ENCODE measurements at regions not wholly inside any gene's neighbourhood (a gene's known extent, or its start where the extent isn't known, plus 50 kb on each side); places are given as distances from the start of the nearest gene placed in this dataset.

DNA sequence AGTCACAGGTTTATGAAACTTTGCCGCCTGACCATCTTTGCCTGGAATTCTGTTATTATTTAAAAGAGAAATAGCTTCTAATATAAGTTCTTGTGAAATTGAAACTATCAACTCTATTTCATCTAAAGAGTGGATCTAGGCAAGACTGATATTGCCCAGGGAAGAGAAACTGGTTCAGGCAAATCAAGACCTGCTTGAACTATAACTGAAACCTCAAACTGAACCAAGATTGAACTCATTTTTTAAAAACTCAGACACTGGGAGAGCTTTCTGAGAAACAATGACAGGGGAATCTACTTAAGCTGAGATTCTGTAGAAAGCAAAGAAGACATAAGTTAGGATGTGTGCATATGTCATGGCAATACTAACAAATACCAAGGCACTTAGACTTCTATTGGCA lies 815.8 kb downstream of the BRINP1 start:
- no peak for TF ChIP-seq POU2F2 (IDR thresholded peaks at IDR 0.05; ENCODE audit: low read depth, low read length)
- no peak for TF ChIP-seq POLR2AphosphoS5 (IDR thresholded peaks at IDR 0.05; ENCODE audit: low read depth, low read length)
- TF ChIP-seq SPI1 (IDR thresholded peaks at IDR 0.05; ENCODE audit: low read depth, low read length): no peak
- no peak for TF ChIP-seq PAX5 (IDR thresholded peaks at IDR 0.05; ENCODE audit: insufficient read depth, low read length, severe bottlenecking)
- no peak for TF ChIP-seq POLR2A (IDR thresholded peaks at IDR 0.05; ENCODE audit: low read depth, low read length)
- no peak for TF ChIP-seq TAF1 (IDR thresholded peaks at IDR 0.05; ENCODE audit: low read depth, low read length)
- DNase-seq (ENCODE audit: insufficient read length, low spot score) (no peak), FAIRE-seq (no peak)

DNA sequence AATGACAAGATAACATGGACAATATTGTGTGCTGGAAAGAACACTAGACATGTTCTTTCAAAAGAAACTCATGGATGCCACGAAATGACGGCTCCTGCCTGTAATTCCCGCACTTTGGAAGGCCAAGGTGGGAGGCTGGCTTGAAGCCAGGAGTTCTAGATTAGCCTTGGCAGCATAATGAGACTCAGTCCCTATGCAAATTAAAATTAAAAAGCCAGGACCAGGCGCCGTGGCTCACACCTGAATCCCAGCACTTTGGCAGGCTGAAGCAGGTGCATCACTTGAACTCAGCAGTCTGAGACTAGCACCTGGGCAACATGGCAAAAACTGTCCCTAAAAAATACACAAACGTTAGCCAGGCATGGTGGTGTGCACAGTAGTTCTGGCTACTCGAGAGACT lies 814.2 kb downstream of the BRINP1 start:
- no peak for FAIRE-seq

DNA sequence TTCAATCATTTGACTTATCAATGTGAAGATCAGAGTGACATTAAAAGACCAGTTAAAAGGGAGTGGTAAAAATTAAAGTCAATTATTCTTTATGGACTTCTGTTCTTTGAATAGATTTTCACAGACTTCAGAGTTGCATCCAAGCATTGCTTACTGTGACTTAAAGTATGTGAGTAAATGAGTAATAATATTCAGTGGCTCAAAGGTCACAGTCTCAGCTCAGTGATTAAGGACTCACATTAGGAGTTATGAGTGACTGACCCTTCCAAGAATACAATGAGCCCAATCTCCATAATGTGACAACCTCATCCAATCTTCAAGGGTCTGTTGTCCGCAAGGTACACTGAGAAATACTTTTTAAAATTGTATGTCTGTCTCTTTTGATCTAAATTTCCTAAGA lies 811.2 kb downstream of the BRINP1 start:
- FAIRE-seq (no peak), DNase-seq (ENCODE audit: insufficient read length, low spot score) (no peak)
- no peak for TF ChIP-seq SPI1 (IDR thresholded peaks at IDR 0.05; ENCODE audit: low read depth, low read length)

More for the DNA sequence above, 814.2 kb downstream of the BRINP1 start:
- DNase-seq (ENCODE audit: insufficient read length, low spot score): no peak
- TF ChIP-seq TAF1 (IDR thresholded peaks at IDR 0.05; ENCODE audit: low read depth, low read length) (no peak), POLR2AphosphoS5 (IDR thresholded peaks at IDR 0.05; ENCODE audit: low read depth, low read length) (no peak), POLR2A (IDR thresholded peaks at IDR 0.05; ENCODE audit: low read depth, low read length) (no peak), PAX5 (IDR thresholded peaks at IDR 0.05; ENCODE audit: insufficient read depth, low read length, severe bottlenecking) (no peak), POU2F2 (IDR thresholded peaks at IDR 0.05; ENCODE audit: low read depth, low read length) (no peak)

DNA sequence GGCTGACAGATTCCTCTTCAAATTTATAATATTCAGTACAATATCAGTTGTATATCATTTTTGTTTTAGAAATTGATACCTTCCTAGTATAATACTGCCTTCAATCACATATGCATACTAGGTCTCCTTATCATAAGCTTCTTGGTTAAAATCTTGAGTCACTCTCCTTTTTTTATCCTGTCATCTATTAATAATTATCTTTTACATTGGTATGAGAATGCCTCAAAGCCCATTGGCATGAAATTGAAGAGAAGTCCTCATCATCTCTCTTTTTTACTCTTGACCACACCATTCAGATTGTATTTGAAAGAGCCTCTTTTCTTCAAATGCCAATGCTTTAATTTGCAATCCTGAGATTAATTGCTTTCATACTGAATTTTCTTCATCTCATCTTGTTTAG lies 810.3 kb downstream of the BRINP1 start:
- DNase-seq (ENCODE audit: insufficient read length, low spot score): no peak
- no peak for FAIRE-seq
- TF ChIP-seq POLR2AphosphoS5 (IDR thresholded peaks at IDR 0.05; ENCODE audit: low read depth, low read length) (no peak), SPI1 (IDR thresholded peaks at IDR 0.05; ENCODE audit: low read depth, low read length) (no peak), PAX5 (IDR thresholded peaks at IDR 0.05; ENCODE audit: insufficient read depth, low read length, severe bottlenecking) (no peak), POU2F2 (IDR thresholded peaks at IDR 0.05; ENCODE audit: low read depth, low read length) (no peak), TAF1 (IDR thresholded peaks at IDR 0.05; ENCODE audit: low read depth, low read length) (no peak), POLR2A (IDR thresholded peaks at IDR 0.05; ENCODE audit: low read depth, low read length) (no peak)

DNA sequence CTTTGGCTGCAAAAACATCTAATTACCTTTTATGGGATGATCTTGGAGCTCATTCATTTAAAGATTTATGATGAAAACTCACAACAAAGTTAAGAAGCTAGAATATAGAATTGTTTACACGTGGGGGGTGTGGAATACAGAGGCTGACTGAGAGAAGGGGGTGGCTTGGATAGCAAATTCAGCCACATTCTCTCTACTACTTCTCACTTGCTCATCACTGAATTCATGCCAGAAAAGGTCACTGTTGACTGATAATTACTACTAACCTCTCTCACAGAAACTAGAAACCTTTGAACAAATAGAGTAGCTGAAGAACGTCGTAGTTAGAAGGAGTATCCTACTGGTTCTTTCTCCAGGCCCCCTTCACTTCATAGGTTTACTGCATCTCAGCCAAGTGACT lies 808.2 kb downstream of the BRINP1 start:
- FAIRE-seq (no peak), DNase-seq (ENCODE audit: insufficient read length, low spot score) (no peak)
- no peak for TF ChIP-seq TAF1 (IDR thresholded peaks at IDR 0.05; ENCODE audit: low read depth, low read length)
- TF ChIP-seq PAX5 (IDR thresholded peaks at IDR 0.05; ENCODE audit: insufficient read depth, low read length, severe bottlenecking): no peak
- no peak for TF ChIP-seq POLR2AphosphoS5 (IDR thresholded peaks at IDR 0.05; ENCODE audit: low read depth, low read length)
- TF ChIP-seq POU2F2 (IDR thresholded peaks at IDR 0.05; ENCODE audit: low read depth, low read length): no peak
- TF ChIP-seq POLR2A (IDR thresholded peaks at IDR 0.05; ENCODE audit: low read depth, low read length): no peak
- TF ChIP-seq SPI1 (IDR thresholded peaks at IDR 0.05; ENCODE audit: low read depth, low read length): no peak

DNA sequence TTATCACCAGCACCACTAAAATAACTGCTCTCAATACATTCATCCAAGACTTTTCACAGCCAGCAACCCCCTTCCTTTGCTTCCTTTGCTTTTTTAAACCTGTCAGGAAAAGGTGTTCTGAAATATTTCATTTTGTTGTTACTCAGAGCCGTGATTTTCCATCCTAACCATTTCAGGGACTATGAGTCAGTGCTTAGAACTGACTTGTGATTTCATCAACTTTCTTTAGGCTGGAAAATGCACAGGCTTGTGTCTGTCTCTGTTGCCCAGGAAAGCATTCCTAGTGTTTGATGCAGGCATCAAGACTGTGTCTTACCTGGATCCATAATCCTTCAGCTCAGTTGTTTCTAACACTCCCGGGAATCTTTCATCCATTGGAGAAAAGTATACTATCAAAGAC lies 805.6 kb downstream of the BRINP1 start:
- no peak for DNase-seq (ENCODE audit: insufficient read length, low spot score)
- TF ChIP-seq TAF1 (IDR thresholded peaks at IDR 0.05; ENCODE audit: low read depth, low read length) (no peak), POU2F2 (IDR thresholded peaks at IDR 0.05; ENCODE audit: low read depth, low read length) (no peak), POLR2AphosphoS5 (IDR thresholded peaks at IDR 0.05; ENCODE audit: low read depth, low read length) (no peak), SPI1 (IDR thresholded peaks at IDR 0.05; ENCODE audit: low read depth, low read length) (no peak), PAX5 (IDR thresholded peaks at IDR 0.05; ENCODE audit: insufficient read depth, low read length, severe bottlenecking) (no peak), POLR2A (IDR thresholded peaks at IDR 0.05; ENCODE audit: low read depth, low read length) (no peak)
- no peak for FAIRE-seq

DNA sequence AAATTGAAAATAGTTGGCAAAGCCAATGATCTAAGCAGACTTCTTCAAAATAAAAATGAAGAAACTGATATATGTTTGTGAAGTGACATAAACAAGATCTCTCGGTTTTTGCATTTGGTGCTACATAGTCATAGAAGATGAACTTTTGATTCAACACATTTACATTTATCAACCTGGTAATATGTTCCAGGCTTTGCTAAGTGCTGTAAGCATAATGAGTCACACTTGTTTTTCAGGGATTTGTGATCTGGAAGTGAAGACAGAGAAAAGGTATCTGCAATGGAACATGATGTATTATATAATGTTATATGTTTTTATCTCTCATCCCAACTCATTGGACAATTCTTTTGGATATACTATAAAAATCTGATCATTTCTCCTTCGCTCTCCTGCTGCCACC lies 801.4 kb downstream of the BRINP1 start:
- FAIRE-seq (no peak), DNase-seq (ENCODE audit: insufficient read length, low spot score) (no peak)
- TF ChIP-seq PAX5 (IDR thresholded peaks at IDR 0.05; ENCODE audit: insufficient read depth, low read length, severe bottlenecking) (no peak), SPI1 (IDR thresholded peaks at IDR 0.05; ENCODE audit: low read depth, low read length) (no peak), POLR2AphosphoS5 (IDR thresholded peaks at IDR 0.05; ENCODE audit: low read depth, low read length) (no peak), POU2F2 (IDR thresholded peaks at IDR 0.05; ENCODE audit: low read depth, low read length) (no peak), TAF1 (IDR thresholded peaks at IDR 0.05; ENCODE audit: low read depth, low read length) (no peak), POLR2A (IDR thresholded peaks at IDR 0.05; ENCODE audit: low read depth, low read length) (no peak)

DNA sequence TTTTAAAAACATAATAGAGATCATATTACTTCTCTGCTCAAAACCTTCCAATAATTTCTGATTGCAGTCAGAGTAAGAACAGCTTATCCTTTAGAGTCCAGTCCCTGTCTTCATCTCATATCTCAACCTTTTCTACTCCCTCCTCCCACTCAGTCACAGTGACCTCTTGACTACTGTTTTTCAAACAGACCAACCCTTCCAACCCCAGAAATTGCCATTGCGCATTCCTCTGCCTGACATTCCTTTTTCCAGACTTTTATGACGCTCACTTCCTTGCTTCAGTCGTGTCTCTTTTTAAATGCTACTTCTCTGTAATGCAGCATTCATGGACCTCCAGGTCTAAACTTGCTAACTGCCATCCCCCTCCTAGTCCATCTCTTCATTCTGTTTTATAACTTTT lies 800.5 kb downstream of the BRINP1 start:
- TF ChIP-seq POLR2AphosphoS5 (IDR thresholded peaks at IDR 0.05; ENCODE audit: low read depth, low read length) (no peak), SPI1 (IDR thresholded peaks at IDR 0.05; ENCODE audit: low read depth, low read length) (no peak), POLR2A (IDR thresholded peaks at IDR 0.05; ENCODE audit: low read depth, low read length) (no peak)
- DNase-seq (ENCODE audit: insufficient read length, low spot score) (no peak), FAIRE-seq (no peak)

DNA sequence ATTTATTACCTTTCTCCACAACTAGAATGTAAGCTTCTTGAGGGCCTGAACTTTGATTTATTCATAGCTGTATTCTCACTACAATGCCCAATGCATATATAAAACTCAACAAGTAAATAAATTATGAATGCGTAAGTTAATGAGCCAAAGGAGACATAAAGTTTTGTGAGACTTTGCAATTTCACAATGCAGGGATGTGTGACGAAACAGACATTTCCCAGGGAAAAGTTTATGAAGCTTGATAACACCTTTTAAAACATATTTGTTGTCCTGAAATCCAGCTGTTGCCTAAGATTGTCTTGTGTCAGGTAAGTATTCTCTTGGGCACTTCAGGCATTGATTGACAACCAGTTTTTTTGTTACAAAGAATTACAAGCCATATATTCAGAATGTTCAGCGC lies 800.1 kb downstream of the BRINP1 start:
- TF ChIP-seq PAX5 (IDR thresholded peaks at IDR 0.05; ENCODE audit: insufficient read depth, low read length, severe bottlenecking) (no peak), POU2F2 (IDR thresholded peaks at IDR 0.05; ENCODE audit: low read depth, low read length) (no peak), POLR2AphosphoS5 (IDR thresholded peaks at IDR 0.05; ENCODE audit: low read depth, low read length) (no peak), TAF1 (IDR thresholded peaks at IDR 0.05; ENCODE audit: low read depth, low read length) (no peak), POLR2A (IDR thresholded peaks at IDR 0.05; ENCODE audit: low read depth, low read length) (no peak), SPI1 (IDR thresholded peaks at IDR 0.05; ENCODE audit: low read depth, low read length) (no peak)
- FAIRE-seq (no peak), DNase-seq (ENCODE audit: insufficient read length, low spot score) (no peak)

DNA sequence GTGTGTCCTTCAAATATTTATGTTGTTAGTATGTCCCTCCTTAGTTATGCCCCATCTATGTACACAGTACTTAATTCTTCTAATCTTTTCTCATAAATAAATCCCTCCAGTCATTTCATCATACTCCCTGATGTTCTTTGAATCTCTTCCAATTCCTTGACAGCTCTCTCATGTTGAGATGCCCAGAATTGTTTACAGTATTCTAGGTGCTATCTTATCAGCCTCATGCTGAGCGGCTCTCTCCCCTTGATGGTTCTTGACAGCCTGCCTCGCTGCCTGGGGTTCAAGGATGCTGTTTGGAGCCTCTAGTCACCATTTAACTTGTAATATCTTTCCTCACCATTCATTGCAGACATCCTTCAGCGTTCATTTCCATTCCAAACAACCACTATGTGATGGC lies 799.2 kb downstream of the BRINP1 start:
- FAIRE-seq (no peak), DNase-seq (ENCODE audit: insufficient read length, low spot score) (no peak)
- TF ChIP-seq TAF1 (IDR thresholded peaks at IDR 0.05; ENCODE audit: low read depth, low read length) (no peak), POLR2A (IDR thresholded peaks at IDR 0.05; ENCODE audit: low read depth, low read length) (no peak), POU2F2 (IDR thresholded peaks at IDR 0.05; ENCODE audit: low read depth, low read length) (no peak), POLR2AphosphoS5 (IDR thresholded peaks at IDR 0.05; ENCODE audit: low read depth, low read length) (no peak), SPI1 (IDR thresholded peaks at IDR 0.05; ENCODE audit: low read depth, low read length) (no peak), PAX5 (IDR thresholded peaks at IDR 0.05; ENCODE audit: insufficient read depth, low read length, severe bottlenecking) (no peak)

All from GM12891 (cell line).